HUES6 (cell line): ENCODE measurements at regions not wholly inside any gene's neighbourhood (a gene's known extent, or its start where the extent isn't known, plus 50 kb on each side); places are given as distances from the start of the nearest gene placed in this dataset.
"Not testable (repeated sequence)": the region's sequence is repeated elsewhere in the genome, so short reads cannot be mapped to it uniquely, and the experiment has no call there.

Experiments used
- H3K27ac ChIP-seq: 2 replicates; pipeline ENCODE4 v1.7.0; 2013; ENCODE audit warnings: low read depth, mild to moderate bottlenecking, low read length, inconsistent platforms
- H3K27me3 ChIP-seq: 2 replicates; pipeline ENCODE4 v1.6.1; 2013; ENCODE audit warnings: low read length; ENCODE audit not compliant: control insufficient read depth, insufficient read depth
- H3K36me3 ChIP-seq: 2 replicates; pipeline ENCODE4 v1.6.1; 2013; ENCODE audit warnings: low read length; ENCODE audit not compliant: control insufficient read depth, insufficient read depth
- H3K4me1 ChIP-seq: 2 replicates; pipeline ENCODE4 v1.6.1; 2013; ENCODE audit warnings: low read length; ENCODE audit not compliant: control insufficient read depth, insufficient read depth
- H3K4me3 ChIP-seq: 2 replicates; pipeline ENCODE4 v1.5.1; 2013; ENCODE audit warnings: low read depth, low read length
- H3K9ac ChIP-seq: one replicate; pipeline ENCODE4 v1.6.1; 2013; ENCODE audit warnings: mild to moderate bottlenecking, low read length
- H3K9me3 ChIP-seq: 2 replicates; pipeline ENCODE4 v1.6.1; 2013; ENCODE audit warnings: low read depth, low read length; ENCODE audit not compliant: control insufficient read depth, insufficient read depth

DNA sequence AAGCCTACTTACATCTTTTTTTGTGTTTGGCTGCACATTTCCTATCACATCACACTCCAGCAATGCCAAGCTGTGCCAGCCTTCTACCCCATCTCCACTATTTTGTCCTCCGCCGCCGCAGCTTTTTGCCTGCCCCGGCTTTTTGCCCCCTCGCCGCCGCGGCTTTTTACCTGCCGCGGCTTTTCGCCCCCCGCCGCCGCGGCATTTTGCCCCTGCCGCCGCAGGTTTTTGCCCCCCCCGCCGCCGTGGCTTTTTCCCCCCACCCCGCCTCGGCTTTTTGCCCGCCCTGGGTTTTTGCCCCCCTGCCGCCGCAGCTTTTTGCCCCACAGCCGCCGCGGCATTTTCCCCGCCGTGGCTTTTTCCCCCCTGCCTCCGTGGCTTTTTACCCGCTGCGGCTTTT, 506.0 kb downstream of the ZNF37A start:
- Histone ChIP-seq H3K27ac (no peak overlapping the region), H3K36me3 (no peaks in the 10 kb centered on the region), H3K4me3 (no peak overlapping the region), H3K9me3 (peaks cover 47% of the 10 kb centered on the region), H3K27me3 (no peaks in the 10 kb centered on the region), H3K9ac (no peak overlapping the region), H3K4me1 (no peaks in the 10 kb centered on the region)

DNA sequence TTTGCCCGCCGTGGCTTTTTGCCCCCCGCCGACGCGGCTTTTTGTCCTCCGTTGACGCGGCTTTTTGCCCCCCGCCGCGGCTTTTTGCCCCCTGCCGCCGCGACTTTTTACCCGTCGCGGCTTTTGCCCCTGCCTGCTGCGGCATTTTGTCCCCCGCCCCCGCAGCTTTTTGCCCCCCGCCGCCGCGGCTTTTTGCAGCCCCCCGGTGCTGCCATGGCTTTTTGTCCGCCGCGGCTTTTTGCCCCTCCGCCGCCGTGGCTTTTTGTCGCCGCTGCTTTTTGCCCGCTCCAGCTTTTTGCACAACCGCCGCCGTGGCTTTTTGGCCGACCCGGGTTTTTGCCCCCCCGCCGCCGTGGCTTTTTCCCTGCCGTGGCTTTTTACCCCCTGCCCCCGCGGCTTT, 506.6 kb downstream of the ZNF37A start:
- no peaks in the 10 kb centered on the region for H3K36me3 ChIP-seq
- no peaks in the 10 kb centered on the region for H3K27me3 ChIP-seq
- peaks cover 52% of the 10 kb centered on the region for H3K9me3 ChIP-seq
- no peak overlapping the region for H3K4me3 ChIP-seq
- H3K4me1 ChIP-seq = no peaks in the 10 kb centered on the region
- no peak overlapping the region for H3K27ac ChIP-seq
- H3K9ac ChIP-seq = no peak overlapping the region

DNA sequence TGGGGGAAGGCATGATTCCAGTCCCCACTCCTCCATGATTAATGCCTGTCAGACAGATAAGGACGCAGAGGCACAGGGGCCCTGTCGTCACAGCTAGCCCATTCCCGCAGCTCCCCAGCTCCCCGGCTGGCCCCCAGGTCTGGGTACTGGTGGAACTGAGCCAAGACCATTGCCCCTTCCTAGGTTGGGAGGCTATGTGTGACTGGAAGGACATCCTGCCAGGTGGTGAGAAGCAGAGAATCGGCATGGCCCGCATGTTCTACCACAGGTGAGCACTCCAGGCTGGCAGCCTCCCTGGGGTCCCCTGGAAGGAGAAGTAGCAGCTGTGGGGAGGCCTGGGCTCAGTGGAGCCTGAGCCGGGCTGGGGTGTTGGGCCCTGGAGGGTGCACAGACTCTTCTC, 509.5 kb downstream of the ZNF37A start:
- not testable (repeated sequence) for H3K9ac ChIP-seq, H3K4me3 ChIP-seq, H3K36me3 ChIP-seq, H3K27ac ChIP-seq, H3K4me1 ChIP-seq, H3K27me3 ChIP-seq
- H3K9me3 ChIP-seq = peaks cover 69% of the 10 kb centered on the region

DNA sequence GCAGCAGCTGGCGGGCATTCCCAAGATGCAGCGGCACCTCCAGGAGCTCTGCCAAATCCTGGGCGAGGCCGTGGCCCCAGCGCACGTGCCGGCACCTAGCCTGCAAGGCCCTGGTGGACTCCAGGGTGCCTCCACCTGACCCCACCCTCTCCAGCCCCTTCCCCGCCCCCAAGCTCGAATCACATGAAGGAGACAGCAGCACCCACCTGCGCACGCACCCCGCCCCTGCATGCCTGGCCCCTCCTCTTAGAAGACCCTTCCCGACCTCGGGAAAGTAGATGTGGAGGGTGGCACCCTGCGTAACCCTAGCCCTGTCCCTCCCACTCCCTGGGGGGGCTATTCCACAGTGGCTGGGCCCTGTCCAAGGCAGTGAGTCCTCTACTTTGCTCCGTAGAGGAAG, 510.3 kb downstream of the ZNF37A start:
- H3K27me3 ChIP-seq, H3K27ac ChIP-seq, H3K36me3 ChIP-seq, H3K9ac ChIP-seq, H3K4me1 ChIP-seq, H3K4me3 ChIP-seq: not testable (repeated sequence)
- peaks cover 69% of the 10 kb centered on the region for H3K9me3 ChIP-seq

DNA sequence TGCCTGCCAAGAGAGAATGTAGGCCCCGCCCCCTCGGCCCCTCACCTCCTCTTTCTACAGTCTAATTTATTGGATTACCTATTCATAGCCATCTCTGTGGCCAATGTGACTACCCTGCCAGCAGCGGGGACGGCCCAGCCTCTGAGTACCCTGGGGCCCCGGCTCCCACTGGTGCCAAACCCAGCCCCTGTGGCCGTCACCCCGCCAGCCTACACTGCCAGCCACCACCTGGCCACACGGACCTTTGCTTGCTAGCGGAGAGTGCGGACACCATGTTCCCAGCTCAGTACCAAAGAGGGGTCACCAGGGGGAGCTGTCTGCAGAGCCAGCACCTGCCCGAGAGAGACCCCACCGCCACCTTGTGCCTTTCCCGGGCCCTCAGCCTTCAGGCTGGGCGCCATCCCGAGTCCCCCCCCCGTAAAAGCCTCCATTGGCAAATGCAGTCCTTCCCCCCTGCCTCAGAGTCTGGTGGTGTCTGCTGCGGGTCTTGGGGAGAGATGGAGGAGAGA, 511.1 kb downstream of the ZNF37A start:
- H3K4me1 ChIP-seq = no peaks in the 10 kb centered on the region
- H3K27ac ChIP-seq = no peak overlapping the region
- H3K27me3 ChIP-seq = no peaks in the 10 kb centered on the region
- H3K36me3 ChIP-seq = no peaks in the 10 kb centered on the region
- H3K9me3 ChIP-seq = peaks cover 71% of the 10 kb centered on the region
- no peak overlapping the region for H3K9ac ChIP-seq
- H3K4me3 ChIP-seq = no peak overlapping the region

DNA sequence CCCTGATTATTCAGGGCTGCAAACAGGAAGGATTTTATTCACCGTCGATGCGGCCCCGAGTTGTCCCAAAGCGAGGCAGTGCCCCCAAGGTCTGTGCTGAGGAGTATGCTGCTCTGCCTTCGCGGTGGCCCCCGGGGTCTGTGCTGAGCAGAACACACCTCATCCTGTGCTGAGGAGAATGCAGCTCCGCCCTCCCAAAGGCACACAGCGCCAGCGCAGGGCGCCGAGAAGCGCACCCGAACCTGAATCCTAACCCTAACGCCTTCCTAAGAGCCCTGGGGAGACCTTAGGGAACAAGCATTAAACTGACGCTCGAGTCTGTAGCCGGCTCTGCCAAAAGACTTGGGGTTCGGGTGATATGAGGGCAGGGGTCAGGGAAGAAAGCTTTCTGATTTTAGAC, 521.5 kb downstream of the ZNF37A start:
- H3K9me3 ChIP-seq = peaks cover 25% of the 10 kb centered on the region; the same call in 1 of the 2 replicates
- H3K27me3 ChIP-seq, H3K27ac ChIP-seq, H3K9ac ChIP-seq, H3K4me3 ChIP-seq, H3K36me3 ChIP-seq, H3K4me1 ChIP-seq: not testable (repeated sequence)

DNA sequence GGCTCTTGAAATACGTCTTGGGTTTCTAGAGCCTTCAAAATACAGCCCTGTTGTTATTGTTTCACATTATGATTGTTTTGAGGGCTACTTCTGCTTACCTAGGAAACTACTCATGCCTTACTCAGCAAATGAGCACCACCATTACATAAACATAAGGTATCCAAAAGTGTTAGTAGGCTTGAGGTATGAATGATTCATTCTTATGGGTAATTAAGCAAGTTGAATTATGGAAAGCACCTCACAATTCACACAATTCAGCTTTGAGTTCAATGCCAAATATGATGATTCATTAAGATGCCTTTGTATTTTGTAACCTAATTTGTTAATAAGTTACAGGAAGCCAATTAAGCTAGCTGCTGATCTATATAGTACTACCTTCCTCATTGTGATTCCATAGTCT, 525.7 kb downstream of the ZNF37A start:
- peaks cover 23% of the 10 kb centered on the region; the same call in 1 of the 2 replicates for H3K9me3 ChIP-seq
- H3K4me1 ChIP-seq = not testable (repeated sequence)

DNA sequence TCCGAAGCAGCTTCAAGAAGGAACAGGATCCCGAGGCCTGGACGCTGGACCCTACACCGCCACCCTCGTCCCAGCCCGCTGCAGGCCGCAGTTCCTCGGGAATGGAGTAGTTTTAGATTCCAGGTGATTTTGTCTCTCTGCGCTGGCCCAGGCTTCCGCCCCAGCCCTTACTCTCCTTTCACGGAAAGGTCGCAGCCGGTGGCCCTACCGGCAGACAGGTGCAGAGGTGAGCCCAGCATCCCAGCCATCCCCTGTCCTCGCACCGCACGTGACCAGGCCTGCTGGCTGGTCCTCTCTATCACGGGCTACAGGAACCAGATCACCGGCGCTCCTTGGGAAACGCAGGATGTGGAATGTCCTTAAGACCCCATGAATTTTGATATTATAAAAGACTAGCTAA, 541.5 kb downstream of the ZNF37A start:
- H3K27ac ChIP-seq, H3K4me1 ChIP-seq, H3K4me3 ChIP-seq, H3K27me3 ChIP-seq, H3K9ac ChIP-seq, H3K36me3 ChIP-seq: not testable (repeated sequence)
- peaks cover 15% of the 10 kb centered on the region; the same call in 1 of the 2 replicates for H3K9me3 ChIP-seq

More for the DNA sequence above, 525.7 kb downstream of the ZNF37A start:
- not testable (repeated sequence) for H3K9ac ChIP-seq, H3K27ac ChIP-seq, H3K4me3 ChIP-seq, H3K27me3 ChIP-seq, H3K36me3 ChIP-seq
